MM.1S (cell line): ENCODE measurements at regions not wholly inside any gene's neighbourhood (a gene's known extent, or its start where the extent isn't known, plus 50 kb on each side); places are given as distances from the start of the nearest gene placed in this dataset.

ENCODE experiments used
- EZH2 ChIP-seq: fragments of 300-600 bp; sonication (generic); optimal IDR thresholded peaks from 2 replicates; pipeline ENCODE3; 2017; ENCODE audit warnings: low read depth, mild to moderate bottlenecking, antibody characterized with exemption, low read length, mixed read lengths
- TF ChIP-seq, protein P1 (sequence below): fragments of 300-600 bp; sonication (generic); IDR thresholded peaks from 2 replicates; pipeline ENCODE4 v1.5.1; 2016; ENCODE audit warnings: antibody characterized with exemption, low read length, mixed read lengths

GRCh38 chr4:17310269-17310652 is 201.6 kb downstream of the QDPR start:
- TF ChIP-seq, protein P1, sequence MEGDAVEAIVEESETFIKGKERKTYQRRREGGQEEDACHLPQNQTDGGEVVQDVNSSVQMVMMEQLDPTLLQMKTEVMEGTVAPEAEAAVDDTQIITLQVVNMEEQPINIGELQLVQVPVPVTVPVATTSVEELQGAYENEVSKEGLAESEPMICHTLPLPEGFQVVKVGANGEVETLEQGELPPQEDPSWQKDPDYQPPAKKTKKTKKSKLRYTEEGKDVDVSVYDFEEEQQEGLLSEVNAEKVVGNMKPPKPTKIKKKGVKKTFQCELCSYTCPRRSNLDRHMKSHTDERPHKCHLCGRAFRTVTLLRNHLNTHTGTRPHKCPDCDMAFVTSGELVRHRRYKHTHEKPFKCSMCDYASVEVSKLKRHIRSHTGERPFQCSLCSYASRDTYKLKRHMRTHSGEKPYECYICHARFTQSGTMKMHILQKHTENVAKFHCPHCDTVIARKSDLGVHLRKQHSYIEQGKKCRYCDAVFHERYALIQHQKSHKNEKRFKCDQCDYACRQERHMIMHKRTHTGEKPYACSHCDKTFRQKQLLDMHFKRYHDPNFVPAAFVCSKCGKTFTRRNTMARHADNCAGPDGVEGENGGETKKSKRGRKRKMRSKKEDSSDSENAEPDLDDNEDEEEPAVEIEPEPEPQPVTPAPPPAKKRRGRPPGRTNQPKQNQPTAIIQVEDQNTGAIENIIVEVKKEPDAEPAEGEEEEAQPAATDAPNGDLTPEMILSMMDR, result no peak
- no peak for TF ChIP-seq EZH2
